Kidney epithelial cell (primary cell): ENCODE measurements at regions not wholly inside any gene's neighbourhood (a gene's known extent, or its start where the extent isn't known, plus 50 kb on each side); places are given as distances from the start of the nearest gene placed in this dataset.

ENCODE experiments used
- DNase-seq: peaks from one replicate; pipeline ENCODE4 v3.0.0-alpha.2; 2010; ENCODE audit warnings: low read depth
- H3K27me3 ChIP-seq: 2 replicates; pipeline ENCODE4 v1.6.0; 2011; ENCODE audit warnings: low read length; ENCODE audit not compliant: control insufficient read depth, insufficient read depth
- H3K36me3 ChIP-seq: 2 replicates; pipeline ENCODE4 v1.5.1; 2011; ENCODE audit warnings: low read length; ENCODE audit not compliant: control insufficient read depth, insufficient read depth
- H3K4me3 ChIP-seq: 2 replicates; pipeline ENCODE4 v1.5.1; 2011; ENCODE audit warnings: low read depth, mild to moderate bottlenecking, control low read depth, low read length
- TF ChIP-seq, protein P1 (sequence below): IDR thresholded peaks from 2 replicates; pipeline ENCODE4 v1.5.1; 2011; ENCODE audit warnings: mild to moderate bottlenecking, moderate library complexity, low read length, control low read depth, inconsistent platforms; ENCODE audit not compliant: insufficient read depth, poor library complexity, severe bottlenecking

DNA sequence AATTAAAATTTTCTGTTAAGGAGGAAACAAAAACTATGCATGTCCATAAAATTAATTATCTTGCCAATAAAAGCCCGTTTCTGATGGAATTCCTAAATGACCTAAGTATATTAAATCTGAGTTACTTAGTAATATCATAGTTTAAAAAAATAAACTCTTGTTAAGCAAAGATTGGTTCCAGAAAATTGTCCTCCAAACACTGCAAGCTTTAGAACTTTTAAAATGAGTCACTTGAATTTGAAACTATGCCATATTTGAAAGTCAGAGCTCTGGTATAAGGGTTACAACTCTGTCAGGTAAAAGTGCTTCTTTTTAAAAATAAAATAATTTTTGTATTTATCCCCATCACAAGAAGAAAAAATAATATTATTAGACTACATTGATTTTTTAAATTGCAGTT, 409.5 kb downstream of the PLPP3 start:
- DNase-seq, result no peak
- TF ChIP-seq, protein P1, sequence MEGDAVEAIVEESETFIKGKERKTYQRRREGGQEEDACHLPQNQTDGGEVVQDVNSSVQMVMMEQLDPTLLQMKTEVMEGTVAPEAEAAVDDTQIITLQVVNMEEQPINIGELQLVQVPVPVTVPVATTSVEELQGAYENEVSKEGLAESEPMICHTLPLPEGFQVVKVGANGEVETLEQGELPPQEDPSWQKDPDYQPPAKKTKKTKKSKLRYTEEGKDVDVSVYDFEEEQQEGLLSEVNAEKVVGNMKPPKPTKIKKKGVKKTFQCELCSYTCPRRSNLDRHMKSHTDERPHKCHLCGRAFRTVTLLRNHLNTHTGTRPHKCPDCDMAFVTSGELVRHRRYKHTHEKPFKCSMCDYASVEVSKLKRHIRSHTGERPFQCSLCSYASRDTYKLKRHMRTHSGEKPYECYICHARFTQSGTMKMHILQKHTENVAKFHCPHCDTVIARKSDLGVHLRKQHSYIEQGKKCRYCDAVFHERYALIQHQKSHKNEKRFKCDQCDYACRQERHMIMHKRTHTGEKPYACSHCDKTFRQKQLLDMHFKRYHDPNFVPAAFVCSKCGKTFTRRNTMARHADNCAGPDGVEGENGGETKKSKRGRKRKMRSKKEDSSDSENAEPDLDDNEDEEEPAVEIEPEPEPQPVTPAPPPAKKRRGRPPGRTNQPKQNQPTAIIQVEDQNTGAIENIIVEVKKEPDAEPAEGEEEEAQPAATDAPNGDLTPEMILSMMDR, result no peak
- H3K27me3 ChIP-seq, result no peaks in the 10 kb centered on the region
- no peak overlapping the region for H3K4me3 ChIP-seq
- H3K36me3 ChIP-seq, result no peaks in the 10 kb centered on the region

DNA sequence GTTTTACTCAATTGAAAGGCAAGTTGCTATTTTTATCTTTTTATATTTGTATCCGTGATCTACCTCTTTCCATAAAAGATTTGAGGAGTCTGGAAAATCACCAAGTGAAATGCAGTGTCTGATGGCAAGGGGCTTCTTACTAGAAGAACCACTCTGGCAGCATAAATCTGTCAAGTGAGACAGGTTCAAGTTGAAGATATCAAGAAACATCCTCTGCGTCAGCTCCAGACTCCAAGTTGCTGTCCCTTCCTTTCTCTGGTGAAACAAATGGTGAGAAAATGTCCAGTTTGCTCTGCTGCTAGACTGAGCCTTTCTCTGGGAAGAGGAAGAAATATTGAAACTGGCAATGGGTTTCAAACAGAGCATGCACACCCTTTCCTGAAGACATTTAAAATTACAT, 411.2 kb downstream of the PLPP3 start:
- TF ChIP-seq, protein P1, result no peak
- H3K4me3 ChIP-seq, result no peak overlapping the region
- H3K36me3 ChIP-seq, result no peaks in the 10 kb centered on the region
- no peaks in the 10 kb centered on the region for H3K27me3 ChIP-seq
- DNase-seq, result no peak

DNA sequence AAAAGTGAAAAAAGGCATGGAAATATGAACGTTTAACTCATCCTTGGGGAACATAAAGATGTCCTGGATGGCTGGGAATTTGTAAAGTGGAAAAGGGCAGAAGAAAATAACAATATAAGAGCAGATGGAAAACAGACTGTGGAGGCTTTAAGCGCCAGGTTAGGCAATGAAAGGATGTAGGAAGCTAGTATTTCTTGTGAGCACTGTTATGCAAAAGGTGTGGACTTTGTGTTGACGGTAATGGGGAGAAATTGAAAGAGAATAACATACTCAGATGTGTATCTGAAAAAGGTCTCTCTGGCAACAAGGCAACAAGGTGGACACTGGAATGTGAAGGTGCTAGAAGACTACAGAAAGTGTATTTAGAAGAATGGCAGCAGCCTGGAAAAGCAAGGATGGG, 411.8 kb downstream of the PLPP3 start:
- DNase-seq, result no peak
- TF ChIP-seq, protein P1, result no peak
- Histone ChIP-seq H3K27me3 (no peaks in the 10 kb centered on the region), H3K4me3 (no peak overlapping the region), H3K36me3 (no peaks in the 10 kb centered on the region)

DNA sequence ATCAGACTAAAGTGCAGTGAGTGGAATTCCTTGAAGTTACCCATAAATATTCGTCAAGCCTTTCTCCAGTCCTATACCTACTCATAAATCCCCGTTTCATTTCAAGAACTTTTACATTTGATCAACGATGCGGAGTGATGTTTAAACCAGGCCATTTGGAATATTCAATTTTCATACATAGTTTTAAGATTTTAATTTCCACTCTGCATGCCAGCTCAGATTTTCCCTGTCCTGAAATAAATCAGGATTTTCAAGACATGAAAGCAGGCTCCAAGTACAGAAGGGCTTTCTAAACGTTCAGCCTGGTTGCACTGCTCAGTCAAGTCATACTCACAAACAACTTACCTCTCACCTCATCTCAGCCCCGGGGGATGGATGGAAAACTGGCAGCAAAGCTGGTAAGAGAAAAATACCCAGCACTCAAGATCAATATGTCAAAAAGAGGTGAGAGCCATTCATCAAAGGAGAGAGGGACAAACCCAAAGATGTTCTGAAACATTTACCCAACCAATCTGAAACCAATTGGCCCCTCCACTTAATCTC, 418.5 kb downstream of the PLPP3 start:
- no peak overlapping the region for H3K4me3 ChIP-seq
- no peak for DNase-seq
- no peaks in the 10 kb centered on the region for H3K27me3 ChIP-seq
- TF ChIP-seq, protein P1, result no peak
- no peaks in the 10 kb centered on the region for H3K36me3 ChIP-seq

DNA sequence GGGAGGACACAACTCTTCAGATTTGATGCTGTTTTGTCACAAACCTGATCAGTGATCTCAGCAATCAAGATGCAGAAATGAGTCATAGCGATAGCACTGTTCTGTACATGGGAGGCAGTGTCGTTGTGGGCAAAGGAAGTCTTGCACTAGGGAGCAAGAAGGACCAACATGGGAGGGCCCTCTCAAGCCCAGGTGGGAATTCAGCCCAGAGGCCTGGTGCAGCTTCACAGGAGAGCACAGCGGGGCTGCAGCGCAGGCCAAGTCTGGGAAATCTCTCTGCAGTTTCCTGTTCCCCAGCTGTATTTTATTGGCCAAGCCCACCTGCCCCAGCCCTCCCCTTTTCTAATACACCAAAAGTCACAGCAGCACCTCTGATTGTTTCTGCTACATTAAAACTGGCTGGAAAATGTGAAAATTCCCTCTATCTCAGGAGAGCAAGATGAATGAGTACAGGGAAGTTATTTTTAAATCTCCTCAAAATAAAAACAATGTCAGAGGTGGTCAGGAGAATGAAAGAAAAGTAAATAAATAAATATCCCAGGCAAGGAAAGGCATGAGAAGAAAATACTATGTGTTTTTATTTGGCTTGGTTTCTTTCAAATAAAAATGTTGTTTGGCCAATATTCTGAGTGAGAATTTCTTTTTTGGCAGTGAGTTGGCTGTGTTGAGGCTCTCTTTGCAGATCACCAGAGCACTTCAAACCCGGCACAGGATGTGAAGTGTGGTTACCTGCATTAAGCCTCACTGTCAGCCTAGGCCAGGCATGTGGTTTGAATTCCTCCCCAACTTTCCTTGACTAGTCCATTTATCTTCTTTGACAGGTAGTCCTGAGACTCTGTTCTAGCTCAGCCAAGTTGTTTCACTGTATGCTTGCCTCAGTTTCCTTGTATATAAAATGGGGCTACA, 422.1 kb downstream of the PLPP3 start:
- DNase-seq, result no peak
- Histone ChIP-seq H3K27me3 (no peaks in the 10 kb centered on the region), H3K36me3 (no peaks in the 10 kb centered on the region), H3K4me3 (no peak overlapping the region)
- TF ChIP-seq, protein P1, result no peak

DNA sequence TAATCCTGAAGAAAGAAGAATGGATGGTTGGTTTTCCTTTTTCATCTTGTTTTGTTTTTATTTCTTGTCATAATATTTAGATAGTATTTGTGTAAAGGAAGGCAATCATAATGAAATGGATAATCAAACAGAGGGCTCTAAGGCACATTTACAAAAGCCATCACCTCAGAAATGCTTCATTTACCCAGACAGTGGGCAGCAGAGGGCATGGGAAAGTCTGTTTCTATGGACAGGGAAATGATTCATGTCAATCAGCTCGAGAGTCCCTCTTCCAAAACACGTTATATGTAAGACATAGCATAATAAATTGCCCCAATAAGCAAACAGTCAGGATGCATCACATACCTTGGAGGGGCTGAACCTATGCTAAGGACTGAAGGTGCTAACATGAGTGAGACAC, 426.1 kb downstream of the PLPP3 start:
- no peak for DNase-seq
- TF ChIP-seq, protein P1, result no peak
- Histone ChIP-seq H3K36me3 (no peaks in the 10 kb centered on the region), H3K4me3 (no peak overlapping the region), H3K27me3 (no peaks in the 10 kb centered on the region)
